Suprapubic skin (tissue), 4 donors: ENCODE measurements at regions not wholly inside any gene's neighbourhood (a gene's known extent, or its start where the extent isn't known, plus 50 kb on each side); places are given as distances from the start of the nearest gene placed in this dataset.

Experiments
- DNase-seq, 2 donors: peaks; one replicate each; pipeline ENCODE4 v3.0.0-alpha.2; 2019; ENCODE audit warnings: low spot score in 2 of 2
- H3K27ac ChIP-seq: fragments of 200-600 bp; sonication (generic); one replicate; pipeline ENCODE4 v1.5.1; 2019
- H3K27me3 ChIP-seq: fragments of 200-600 bp; sonication (generic); one replicate; pipeline ENCODE4 v1.5.1; 2019
- H3K36me3 ChIP-seq: fragments of 200-600 bp; sonication (generic); one replicate; pipeline ENCODE4 v1.5.1; 2019
- H3K4me1 ChIP-seq: fragments of 200-600 bp; sonication (generic); one replicate; pipeline ENCODE4 v1.5.1; 2019
- H3K4me3 ChIP-seq: fragments of 200-600 bp; sonication (generic); one replicate; pipeline ENCODE4 v1.5.1; 2019; ENCODE audit warnings: mild to moderate bottlenecking
- H3K9me3 ChIP-seq: fragments of 200-600 bp; sonication (generic); one replicate; pipeline ENCODE4 v1.5.1; 2019
- EP300 ChIP-seq: sonication (generic); formaldehyde crosslinking; IDR thresholded peaks from one replicate; pipeline ENCODE4 v1.6.1; 2017; ENCODE audit warnings: antibody characterized with exemption
- POLR2A ChIP-seq, 2 donors: fragments of 450-650 bp; IDR thresholded peaks; one replicate each; pipeline ENCODE4 v1.6.1; 2017; ENCODE audit warnings: antibody characterized with exemption in 2 of 2, mild to moderate bottlenecking in 2 of 2, moderate library complexity in 2 of 2
- POLR2AphosphoS5 ChIP-seq, 3 donors: sonication (generic); formaldehyde crosslinking; IDR thresholded peaks; one replicate each; pipeline ENCODE4 v1.6.1; 2017; ENCODE audit warnings: antibody characterized with exemption in 3 of 3
- WGBS: methylation state at CpG from one replicate; pipeline ENCODE4 v1.1.5; 2018; 5-methylcytosine and 5-hydroxymethylcytosine counted together
- TF ChIP-seq, protein P1 (sequence below), 2 donors: fragments of 200-600 bp in 1 of 2; fragments of 450-650 bp in 1 of 2; sonication (generic) in 1 of 2; IDR thresholded peaks; one replicate each; pipeline ENCODE4 v1.5.1; 2016 to 2019; ENCODE audit warnings: antibody characterized with exemption in 2 of 2, mild to moderate bottlenecking in 1 of 2, moderate library complexity in 1 of 2

DNA sequence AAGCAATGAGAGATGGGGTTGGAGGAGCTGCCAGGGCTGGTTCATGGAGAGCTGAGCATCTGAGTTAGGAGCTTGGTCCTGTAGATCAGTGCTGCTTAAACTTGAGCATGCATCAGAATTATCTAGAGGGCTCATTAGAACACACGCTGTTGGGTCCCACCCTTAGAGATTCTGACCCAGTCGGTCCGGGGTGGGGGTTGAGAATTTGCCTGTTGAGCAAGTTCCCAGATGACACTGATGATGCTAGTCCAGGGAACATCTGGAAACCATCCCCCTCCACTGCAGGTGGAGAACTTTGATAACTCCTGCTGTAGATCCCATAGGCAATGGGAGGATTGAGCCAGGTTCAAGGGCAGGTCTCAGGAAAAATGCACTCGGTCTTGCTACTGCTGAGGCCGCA lies 158.0 kb upstream of the KLF4 start:
- whole genome bisulfite sequencing, result 77% methylated on average over 5 of the region's 5 CpGs

GRCh38 chr9:107647141-107647540 lies 157.6 kb upstream of the KLF4 start:
- DNase-seq, result no peak
- Histone ChIP-seq H3K4me1 (peaks cover 9% of the 10 kb centered on the region), H3K4me3 (no peak overlapping the region), H3K27ac (no peak overlapping the region), H3K36me3 (no peaks in the 10 kb centered on the region), H3K9me3 (no peaks in the 10 kb centered on the region), H3K27me3 (no peaks in the 10 kb centered on the region)
- 92% methylated on average over 1 of the region's 1 CpG for WGBS
- TF ChIP-seq EP300, result no peak

More for the DNA sequence above, 158.0 kb upstream of the KLF4 start:
- peak; percentile 67 to 79 for DNase-seq
- TF ChIP-seq POLR2AphosphoS5 (IDR thresholded peaks at IDR 0.05), result no peak
- no peak for TF ChIP-seq EP300
- TF ChIP-seq, protein P1, sequence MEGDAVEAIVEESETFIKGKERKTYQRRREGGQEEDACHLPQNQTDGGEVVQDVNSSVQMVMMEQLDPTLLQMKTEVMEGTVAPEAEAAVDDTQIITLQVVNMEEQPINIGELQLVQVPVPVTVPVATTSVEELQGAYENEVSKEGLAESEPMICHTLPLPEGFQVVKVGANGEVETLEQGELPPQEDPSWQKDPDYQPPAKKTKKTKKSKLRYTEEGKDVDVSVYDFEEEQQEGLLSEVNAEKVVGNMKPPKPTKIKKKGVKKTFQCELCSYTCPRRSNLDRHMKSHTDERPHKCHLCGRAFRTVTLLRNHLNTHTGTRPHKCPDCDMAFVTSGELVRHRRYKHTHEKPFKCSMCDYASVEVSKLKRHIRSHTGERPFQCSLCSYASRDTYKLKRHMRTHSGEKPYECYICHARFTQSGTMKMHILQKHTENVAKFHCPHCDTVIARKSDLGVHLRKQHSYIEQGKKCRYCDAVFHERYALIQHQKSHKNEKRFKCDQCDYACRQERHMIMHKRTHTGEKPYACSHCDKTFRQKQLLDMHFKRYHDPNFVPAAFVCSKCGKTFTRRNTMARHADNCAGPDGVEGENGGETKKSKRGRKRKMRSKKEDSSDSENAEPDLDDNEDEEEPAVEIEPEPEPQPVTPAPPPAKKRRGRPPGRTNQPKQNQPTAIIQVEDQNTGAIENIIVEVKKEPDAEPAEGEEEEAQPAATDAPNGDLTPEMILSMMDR (IDR thresholded peaks at IDR 0.05), result no peak
- no peak for TF ChIP-seq POLR2A (IDR thresholded peaks at IDR 0.05)
- Histone ChIP-seq H3K4me1 (peaks cover 9% of the 10 kb centered on the region), H3K27me3 (no peaks in the 10 kb centered on the region), H3K4me3 (no peak overlapping the region), H3K36me3 (no peaks in the 10 kb centered on the region), H3K9me3 (no peaks in the 10 kb centered on the region), H3K27ac (no peak overlapping the region)

DNA sequence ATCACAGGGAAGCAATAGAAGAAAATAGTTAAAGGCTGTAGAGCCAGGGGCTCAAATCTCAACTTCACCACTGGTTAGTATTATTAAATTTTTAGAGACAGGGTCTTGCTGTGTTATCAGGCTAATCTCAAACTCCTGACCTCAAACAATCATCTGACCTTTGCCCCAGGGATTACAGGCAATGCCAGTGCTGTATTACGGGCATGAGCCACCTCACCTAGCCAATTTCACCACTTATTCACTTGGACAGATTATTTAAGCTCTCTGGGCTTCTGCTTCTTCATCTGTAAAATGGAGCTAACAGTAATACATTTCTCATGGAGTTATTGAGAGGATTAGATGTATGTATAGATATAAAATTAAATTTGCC lies 155.9 kb upstream of the KLF4 start:
- Histone ChIP-seq H3K27ac (no peak overlapping the region), H3K36me3 (no peaks in the 10 kb centered on the region), H3K9me3 (no peaks in the 10 kb centered on the region), H3K4me3 (no peak overlapping the region), H3K27me3 (no peaks in the 10 kb centered on the region), H3K4me1 (peaks cover 9% of the 10 kb centered on the region)
- WGBS, result 96% methylated on average over 1 of the region's 1 CpG
- TF ChIP-seq POLR2A (IDR thresholded peaks at IDR 0.05), result no peak
- TF ChIP-seq POLR2AphosphoS5 (IDR thresholded peaks at IDR 0.05), result no peak
- TF ChIP-seq, protein P1 (IDR thresholded peaks at IDR 0.05), result no peak
- TF ChIP-seq EP300, result no peak
- peak in 1 of 2 donors; percentile 2 for DNase-seq

DNA sequence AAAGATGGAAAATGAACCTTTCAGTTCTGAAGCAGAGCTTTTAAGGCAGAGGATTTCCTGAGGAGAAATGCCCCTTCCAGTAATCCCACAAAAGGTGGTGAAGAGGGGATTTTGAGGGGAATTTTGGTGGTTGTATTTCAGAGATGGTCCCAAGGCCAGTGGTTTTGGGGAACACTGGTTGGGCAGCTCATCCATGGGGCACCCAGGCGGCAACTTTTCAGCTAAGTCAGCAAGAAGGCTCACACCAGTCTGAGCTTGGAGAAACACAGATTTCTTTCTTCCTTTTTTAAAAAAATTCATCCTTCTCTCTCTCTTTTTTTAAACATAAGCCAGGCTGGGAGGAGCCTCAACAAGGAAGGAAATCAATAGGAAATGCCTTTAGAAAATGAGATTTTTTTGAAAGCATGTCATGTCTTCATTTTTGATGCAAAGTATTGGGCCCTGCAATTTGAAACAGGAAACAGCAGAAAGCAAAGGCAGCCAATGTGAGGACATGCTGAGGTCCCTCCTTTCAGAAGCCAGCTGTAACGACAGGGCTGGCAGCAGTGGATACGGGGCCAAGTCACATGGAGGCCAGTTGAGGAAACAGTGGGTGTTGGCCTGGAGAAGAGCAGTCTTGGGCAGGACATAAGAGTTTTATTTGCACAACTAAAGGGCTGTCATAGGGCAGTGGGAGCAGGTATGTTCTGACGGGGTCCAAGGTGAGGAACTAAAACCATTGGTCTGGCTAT lies 155.3 kb upstream of the KLF4 start:
- WGBS, result 51% methylated on average over 4 of the region's 4 CpGs
- Histone ChIP-seq H3K36me3 (no peaks in the 10 kb centered on the region), H3K9me3 (no peaks in the 10 kb centered on the region), H3K27ac (peak overlapping the region; percentile 7), H3K4me3 (no peak overlapping the region), H3K27me3 (no peaks in the 10 kb centered on the region), H3K4me1 (peaks cover 9% of the 10 kb centered on the region)
- TF ChIP-seq POLR2A (IDR thresholded peaks at IDR 0.05) (no peak), POLR2AphosphoS5 (IDR thresholded peaks at IDR 0.05) (peak in 2 of 3 donors; percentile 47 to 59), EP300 (no peak)
- TF ChIP-seq, protein P1 (IDR thresholded peaks at IDR 0.05), result no peak
- DNase-seq, result peak; percentile 85 to 87

DNA sequence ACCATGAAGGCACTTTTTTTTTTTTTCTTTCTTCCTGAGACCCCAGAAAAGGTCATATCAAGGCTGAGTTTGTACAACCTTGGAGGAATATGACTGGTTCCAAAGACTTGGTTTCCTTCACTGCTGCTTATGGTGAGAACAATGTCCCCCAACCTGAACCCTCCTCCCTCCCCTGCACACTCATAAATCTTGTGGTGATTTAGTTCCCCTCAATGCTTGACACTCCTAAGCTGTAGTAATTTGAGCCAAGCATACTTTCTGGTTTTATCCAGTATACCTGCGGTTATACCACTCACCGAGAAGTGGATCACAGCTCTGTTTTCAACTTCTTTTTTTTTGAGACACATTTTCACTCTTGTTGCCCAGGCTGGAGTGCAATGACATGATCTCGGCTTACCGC lies 149.9 kb upstream of the KLF4 start:
- Histone ChIP-seq H3K36me3 (no peaks in the 10 kb centered on the region), H3K27me3 (no peaks in the 10 kb centered on the region), H3K4me1 (peaks cover 22% of the 10 kb centered on the region), H3K9me3 (no peaks in the 10 kb centered on the region), H3K27ac (peak overlapping the region; percentile 93), H3K4me3 (no peak overlapping the region)
- DNase-seq, result no peak
- TF ChIP-seq EP300 (no peak), POLR2A (IDR thresholded peaks at IDR 0.05) (no peak), POLR2AphosphoS5 (IDR thresholded peaks at IDR 0.05) (no peak)
- TF ChIP-seq, protein P1 (IDR thresholded peaks at IDR 0.05), result no peak
- 91% methylated on average over 4 of the region's 4 CpGs for WGBS
